ENCODE measurements at regions not wholly inside any gene's neighbourhood (a gene's known extent, or its start where the extent isn't known, plus 50 kb on each side); places are given as distances from the start of the nearest gene placed in this dataset.

GRCh38 chr2:71933467-71934319 is 214.0 kb downstream of the CYP26B1 start:
- Histone ChIP-seq H3K27me3 (no peaks in the 10 kb centered on the region), H3K79me2 (no peaks in the 10 kb centered on the region), H3K4me2 (no peak overlapping the region), H3K27ac (no peak overlapping the region), H3K4me1 (ENCODE audit: insufficient read depth) (peaks cover 20% of the 10 kb centered on the region), H3K9me3 (ENCODE audit: low read depth) (no peaks in the 10 kb centered on the region), H3K4me3 (no peak overlapping the region), H3K36me3 (replicated peaks; ENCODE audit: insufficient read depth, low read depth) (no peaks in the 10 kb centered on the region), H4K20me1 (ENCODE audit: insufficient read depth, poor library complexity, severe bottlenecking) (no peaks in the 10 kb centered on the region), H3K9me2 (replicated peaks; ENCODE audit: insufficient read depth) (no peaks in the 10 kb centered on the region), H2AFZ (no peak overlapping the region)
- DNase-seq (ENCODE audit: low spot score), result no peak
- WGBS (ENCODE audit: low lambda C conversion rate, missing lambda C conversion rate), result 82% methylated on average over 8 of the region's 8 CpGs
- TF ChIP-seq EZH2phosphoT487 (IDR thresholded peaks at IDR 0.05; ENCODE audit: low read depth, severe bottlenecking, unreplicated experiment) (no peak), EZH2 (IDR thresholded peaks at IDR 0.05; ENCODE audit: borderline replicate concordance) (no peak)
- TF ChIP-seq, protein P1, sequence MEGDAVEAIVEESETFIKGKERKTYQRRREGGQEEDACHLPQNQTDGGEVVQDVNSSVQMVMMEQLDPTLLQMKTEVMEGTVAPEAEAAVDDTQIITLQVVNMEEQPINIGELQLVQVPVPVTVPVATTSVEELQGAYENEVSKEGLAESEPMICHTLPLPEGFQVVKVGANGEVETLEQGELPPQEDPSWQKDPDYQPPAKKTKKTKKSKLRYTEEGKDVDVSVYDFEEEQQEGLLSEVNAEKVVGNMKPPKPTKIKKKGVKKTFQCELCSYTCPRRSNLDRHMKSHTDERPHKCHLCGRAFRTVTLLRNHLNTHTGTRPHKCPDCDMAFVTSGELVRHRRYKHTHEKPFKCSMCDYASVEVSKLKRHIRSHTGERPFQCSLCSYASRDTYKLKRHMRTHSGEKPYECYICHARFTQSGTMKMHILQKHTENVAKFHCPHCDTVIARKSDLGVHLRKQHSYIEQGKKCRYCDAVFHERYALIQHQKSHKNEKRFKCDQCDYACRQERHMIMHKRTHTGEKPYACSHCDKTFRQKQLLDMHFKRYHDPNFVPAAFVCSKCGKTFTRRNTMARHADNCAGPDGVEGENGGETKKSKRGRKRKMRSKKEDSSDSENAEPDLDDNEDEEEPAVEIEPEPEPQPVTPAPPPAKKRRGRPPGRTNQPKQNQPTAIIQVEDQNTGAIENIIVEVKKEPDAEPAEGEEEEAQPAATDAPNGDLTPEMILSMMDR (IDR thresholded peaks at IDR 0.05; ENCODE audit: poor library complexity), result peak; percentile 28

- Histone ChIP-seq H3K4me2 (no peak overlapping the region), H3K9me2 (replicated peaks; ENCODE audit: insufficient read depth) (no peaks in the 10 kb centered on the region), H2AFZ (no peak overlapping the region), H4K20me1 (ENCODE audit: insufficient read depth, poor library complexity, severe bottlenecking) (no peaks in the 10 kb centered on the region), H3K79me2 (no peaks in the 10 kb centered on the region), H3K36me3 (replicated peaks; ENCODE audit: insufficient read depth, low read depth) (no peaks in the 10 kb centered on the region), H3K27ac (no peak overlapping the region), H3K4me3 (no peak overlapping the region), H3K27me3 (no peaks in the 10 kb centered on the region), H3K9me3 (ENCODE audit: low read depth) (no peaks in the 10 kb centered on the region), H3K4me1 (ENCODE audit: insufficient read depth) (peaks cover 20% of the 10 kb centered on the region)
- DNase-seq (ENCODE audit: low spot score), result no peak
- WGBS (ENCODE audit: low lambda C conversion rate, missing lambda C conversion rate), result 88% methylated on average over 13 of the region's 13 CpGs
- TF ChIP-seq EZH2 (IDR thresholded peaks at IDR 0.05; ENCODE audit: borderline replicate concordance) (no peak), EZH2phosphoT487 (IDR thresholded peaks at IDR 0.05; ENCODE audit: low read depth, severe bottlenecking, unreplicated experiment) (no peak)
- TF ChIP-seq, protein P1 (IDR thresholded peaks at IDR 0.05; ENCODE audit: poor library complexity), result no peak
Measured at GRCh38 chr2:71932780-71933466, 214.7 kb downstream of the CYP26B1 start.

- no peaks in the 10 kb centered on the region for H3K36me3 ChIP-seq (replicated peaks; ENCODE audit: insufficient read depth, low read depth)
- peaks cover 20% of the 10 kb centered on the region for H3K4me1 ChIP-seq (ENCODE audit: insufficient read depth)
- H3K4me2 ChIP-seq, result no peak overlapping the region
- H2AFZ ChIP-seq, result no peak overlapping the region
- WGBS (ENCODE audit: low lambda C conversion rate, missing lambda C conversion rate), result 77% methylated on average over 13 of the region's 13 CpGs
- H4K20me1 ChIP-seq (ENCODE audit: insufficient read depth, poor library complexity, severe bottlenecking), result no peaks in the 10 kb centered on the region
- H3K27ac ChIP-seq, result no peak overlapping the region
- no peaks in the 10 kb centered on the region for H3K27me3 ChIP-seq
- H3K9me3 ChIP-seq (ENCODE audit: low read depth), result no peaks in the 10 kb centered on the region
- no peak overlapping the region for H3K4me3 ChIP-seq
- TF ChIP-seq, protein P1 (IDR thresholded peaks at IDR 0.05; ENCODE audit: poor library complexity), result no peak
- TF ChIP-seq EZH2 (IDR thresholded peaks at IDR 0.05; ENCODE audit: borderline replicate concordance) (no peak), EZH2phosphoT487 (IDR thresholded peaks at IDR 0.05; ENCODE audit: low read depth, severe bottlenecking, unreplicated experiment) (no peak)
- no peak for DNase-seq (ENCODE audit: low spot score)
- H3K79me2 ChIP-seq, result no peaks in the 10 kb centered on the region
- no peaks in the 10 kb centered on the region for H3K9me2 ChIP-seq (replicated peaks; ENCODE audit: insufficient read depth)
Measured at GRCh38 chr2:71932037-71932779, 215.5 kb downstream of the CYP26B1 start.

Measured in hepatocyte (in vitro differentiated cells).